Body of pancreas (tissue), 4 donors: ENCODE measurements at regions not wholly inside any gene's neighbourhood (a gene's known extent, or its start where the extent isn't known, plus 50 kb on each side); places are given as distances from the start of the nearest gene placed in this dataset.

ENCODE experiments used
- ATAC-seq: fragments of 150-250 bp; one replicate; pipeline ENCODE4 v1.9.1; 2016
- DNase-seq, 4 donors: peaks; one replicate each; pipeline ENCODE4 v3.0.0-alpha.2; 2019
- H3K27ac ChIP-seq, 4 donors: fragments of 200-600 bp; sonication (generic); 1 replicate in 3 of 4; 2 replicates in 1 of 4; pipeline versions ENCODE4 v1.5.1 to v1.6.1; 2016 to 2019; ENCODE audit warnings: mild to moderate bottlenecking in 1 of 4, mixed read lengths in 1 of 4, moderate library complexity in 1 of 4
- H3K27me3 ChIP-seq, 2 donors: fragments of 200-600 bp; sonication (generic); one replicate each; pipeline ENCODE4 v1.6.0; 2016; ENCODE audit warnings: mild to moderate bottlenecking in 1 of 2
- H3K36me3 ChIP-seq, 2 donors: fragments of 200-600 bp; sonication (generic); replicated peaks in 1 of 2; 2 replicates each; pipeline ENCODE4 v1.5.1; 2016; ENCODE audit warnings: low read depth in 2 of 2; ENCODE audit not compliant: insufficient read depth in 1 of 2
- H3K4me1 ChIP-seq: fragments of 200-600 bp; sonication (generic); one replicate; pipeline ENCODE4 v1.6.0; 2016
- H3K4me3 ChIP-seq, 2 donors: fragments of 200-600 bp; sonication (generic); 1 replicate in 1 of 2; 2 replicates in 1 of 2; pipeline ENCODE4 v1.5.1; 2016 to 2019
- H3K9me3 ChIP-seq, 3 donors: fragments of 200-600 bp; sonication (generic); 1 replicate in 2 of 3; 2 replicates in 1 of 3; pipeline ENCODE4 v1.5.1; 2016
- POLR2A ChIP-seq, 3 donors: fragments of 450-650 bp; IDR thresholded peaks; one replicate each; pipeline ENCODE4 v1.6.1; 2016; ENCODE audit warnings: antibody characterized with exemption in 3 of 3, mild to moderate bottlenecking in 2 of 3
- WGBS, 2 donors: methylation state at CpG; one replicate each; pipeline ENCODE4 v1.1.5; 2017; 5-methylcytosine and 5-hydroxymethylcytosine counted together
- intact Hi-C: fragments of 100-400 bp; cut with DNase I; formaldehyde crosslinking; loops from one replicate; pipeline ENCODE4 v1.15.1; 2023
- TF ChIP-seq, protein P1 (sequence below), 7 experiments: fragments of 450-650 bp in 4 of 7; fragments of 200-600 bp in 3 of 7; sonication (generic) in 3 of 7; IDR thresholded peaks; one replicate each; pipeline ENCODE4 v1.5.1; 2016 to 2019; ENCODE audit warnings: antibody characterized with exemption in 7 of 7

DNA sequence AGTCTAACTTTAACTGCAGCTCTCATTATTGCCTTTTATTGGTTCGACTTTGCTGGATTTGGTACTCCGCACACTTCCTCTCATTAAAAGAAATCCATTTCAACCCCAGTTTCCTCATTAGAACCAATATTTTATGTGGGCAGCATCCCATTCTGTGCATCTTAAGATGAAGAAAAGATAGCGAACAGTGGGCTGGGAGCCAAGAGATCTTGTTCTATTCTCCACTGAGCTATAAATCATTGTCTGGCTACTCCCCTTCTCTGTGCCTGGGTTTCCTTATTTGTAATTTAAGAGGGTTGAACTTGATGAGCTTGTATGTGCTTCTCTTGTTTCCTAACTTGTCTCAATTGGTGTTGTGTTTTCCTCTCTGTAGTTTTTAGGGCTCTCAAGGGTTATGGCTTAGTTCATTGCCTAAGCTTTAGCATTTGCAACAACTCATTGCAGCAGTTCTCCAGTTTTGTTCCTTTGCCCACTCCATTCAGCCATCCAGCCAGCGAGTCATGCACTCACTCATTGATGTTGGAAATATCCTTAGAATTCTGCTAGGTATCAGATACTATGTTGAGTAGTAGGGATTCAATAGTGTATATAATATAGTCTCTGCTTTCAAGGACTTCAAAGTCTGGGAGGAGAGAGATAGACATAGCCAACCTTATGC lies 273.3 kb upstream of the TNC start:
- H3K36me3 ChIP-seq: no peaks in the 10 kb centered on the region
- DNase-seq: no peak
- ATAC-seq: no peak
- H3K4me3 ChIP-seq: no peak overlapping the region
- TF ChIP-seq, protein P1, sequence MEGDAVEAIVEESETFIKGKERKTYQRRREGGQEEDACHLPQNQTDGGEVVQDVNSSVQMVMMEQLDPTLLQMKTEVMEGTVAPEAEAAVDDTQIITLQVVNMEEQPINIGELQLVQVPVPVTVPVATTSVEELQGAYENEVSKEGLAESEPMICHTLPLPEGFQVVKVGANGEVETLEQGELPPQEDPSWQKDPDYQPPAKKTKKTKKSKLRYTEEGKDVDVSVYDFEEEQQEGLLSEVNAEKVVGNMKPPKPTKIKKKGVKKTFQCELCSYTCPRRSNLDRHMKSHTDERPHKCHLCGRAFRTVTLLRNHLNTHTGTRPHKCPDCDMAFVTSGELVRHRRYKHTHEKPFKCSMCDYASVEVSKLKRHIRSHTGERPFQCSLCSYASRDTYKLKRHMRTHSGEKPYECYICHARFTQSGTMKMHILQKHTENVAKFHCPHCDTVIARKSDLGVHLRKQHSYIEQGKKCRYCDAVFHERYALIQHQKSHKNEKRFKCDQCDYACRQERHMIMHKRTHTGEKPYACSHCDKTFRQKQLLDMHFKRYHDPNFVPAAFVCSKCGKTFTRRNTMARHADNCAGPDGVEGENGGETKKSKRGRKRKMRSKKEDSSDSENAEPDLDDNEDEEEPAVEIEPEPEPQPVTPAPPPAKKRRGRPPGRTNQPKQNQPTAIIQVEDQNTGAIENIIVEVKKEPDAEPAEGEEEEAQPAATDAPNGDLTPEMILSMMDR (IDR thresholded peaks at IDR 0.05): no peak
- no peaks in the 10 kb centered on the region for H3K9me3 ChIP-seq
- H3K4me1 ChIP-seq: no peaks in the 10 kb centered on the region
- H3K27me3 ChIP-seq: no peaks in the 10 kb centered on the region
- 71 to 76% methylated on average over 4 of the region's 4 CpGs for WGBS, 2 donors
- no peak overlapping the region for H3K27ac ChIP-seq
- intact Hi-C loops: no loop called here

- DNase-seq (no peak), ATAC-seq (no peak)
- intact Hi-C loops: no loop called here
- no peaks in the 10 kb centered on the region for H3K27me3 ChIP-seq
- H3K27ac ChIP-seq: no peak overlapping the region
- 56 to 68% methylated on average over 7 of the region's 7 CpGs for WGBS, 2 donors
- no peaks in the 10 kb centered on the region for H3K36me3 ChIP-seq
- no peaks in the 10 kb centered on the region for H3K9me3 ChIP-seq
- no peak for TF ChIP-seq POLR2A (IDR thresholded peaks at IDR 0.05)
- TF ChIP-seq, protein P1 (IDR thresholded peaks at IDR 0.05): no peak
- no peaks in the 10 kb centered on the region for H3K4me1 ChIP-seq
- no peak overlapping the region for H3K4me3 ChIP-seq
These were observed 276.2 kb upstream of the TNC start for GRCh38 chr9:115393976-115394775.

- intact Hi-C loops: no loop called here
- no peak for TF ChIP-seq POLR2A (IDR thresholded peaks at IDR 0.05)
- TF ChIP-seq, protein P1 (IDR thresholded peaks at IDR 0.05): no peak
- Histone ChIP-seq H3K9me3 (no peaks in the 10 kb centered on the region), H3K27ac (no peak overlapping the region), H3K27me3 (no peaks in the 10 kb centered on the region), H3K4me3 (no peak overlapping the region), H3K4me1 (no peaks in the 10 kb centered on the region), H3K36me3 (no peaks in the 10 kb centered on the region)
- WGBS, 2 donors: 23 to 60% methylated on average over 1 of the region's 1 CpG
- ATAC-seq (no peak), DNase-seq (no peak)
These were observed 277.6 kb upstream of the TNC start for GRCh38 chr9:115395511-115396021.

DNA sequence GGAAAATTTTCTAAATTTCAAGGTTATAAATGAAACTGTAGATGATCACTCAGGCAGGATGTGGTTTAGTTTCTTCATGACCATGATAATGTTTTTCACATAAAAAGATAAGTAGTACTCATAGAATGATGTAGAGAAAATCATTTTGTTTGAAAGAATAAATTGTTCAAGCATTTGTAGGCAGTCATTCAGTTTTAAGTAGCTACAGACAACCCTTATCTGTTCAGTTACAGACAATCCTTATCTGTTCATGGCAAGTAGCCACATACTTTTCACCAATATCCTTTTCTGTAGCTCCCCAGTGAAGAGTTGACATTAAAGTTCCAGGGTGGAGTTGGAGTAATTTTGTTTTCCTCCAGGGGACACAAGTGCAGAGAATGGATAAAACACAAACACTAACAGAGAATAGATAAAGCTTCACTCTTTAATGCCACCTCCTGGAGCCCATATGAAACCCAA lies 278.1 kb upstream of the TNC start:
- Histone ChIP-seq H3K36me3 (no peaks in the 10 kb centered on the region), H3K27me3 (no peaks in the 10 kb centered on the region), H3K27ac (no peak overlapping the region), H3K4me1 (no peaks in the 10 kb centered on the region), H3K4me3 (no peak overlapping the region), H3K9me3 (no peaks in the 10 kb centered on the region)
- ATAC-seq (no peak), DNase-seq (no peak)
- TF ChIP-seq POLR2A (IDR thresholded peaks at IDR 0.05): no peak
- TF ChIP-seq, protein P1 (IDR thresholded peaks at IDR 0.05): no peak
- intact Hi-C loops: no loop called here
